Bronchial epithelial cell (primary cell): ENCODE measurements at regions not wholly inside any gene's neighbourhood (a gene's known extent, or its start where the extent isn't known, plus 50 kb on each side); places are given as distances from the start of the nearest gene placed in this dataset.

Experiments used
- DNase-seq: peaks from one replicate; pipeline ENCODE4 v3.0.0-alpha.2; 2010; ENCODE audit warnings: low read depth
- FAIRE-seq: peaks from 2 replicates; lab custom pipeline; 2011; peaks lifted over from hg19 to GRCh38; lab: Jason Lieb, UNC
- H3K27me3 ChIP-seq: 2 replicates; pipeline ENCODE4 v1.5.1; 2011; ENCODE audit warnings: low read length; ENCODE audit not compliant: control insufficient read depth, insufficient read depth
- H3K36me3 ChIP-seq: 2 replicates; pipeline ENCODE4 v1.5.1; 2011; ENCODE audit warnings: low read length; ENCODE audit not compliant: control insufficient read depth, insufficient read depth
- H3K4me3 ChIP-seq: 2 replicates; pipeline ENCODE4 v1.5.1; 2011; ENCODE audit warnings: mild to moderate bottlenecking, low read depth, low read length, control low read depth
- CTCF ChIP-seq: IDR thresholded peaks from 2 replicates; pipeline ENCODE4 v1.5.1; 2011; ENCODE audit warnings: mild to moderate bottlenecking, moderate library complexity, low read length, control low read depth, inconsistent platforms; ENCODE audit not compliant: insufficient read depth, severe bottlenecking

GRCh38 chr4:188867796-188868195 is 728.6 kb downstream of the TRIML1 start:
- no peak overlapping the region for H3K4me3 ChIP-seq
- H3K36me3 ChIP-seq = no peaks in the 10 kb centered on the region
- FAIRE-seq (no peak), DNase-seq (peak; percentile 53)
- H3K27me3 ChIP-seq = no peaks in the 10 kb centered on the region
- TF ChIP-seq CTCF = no peak

DNA sequence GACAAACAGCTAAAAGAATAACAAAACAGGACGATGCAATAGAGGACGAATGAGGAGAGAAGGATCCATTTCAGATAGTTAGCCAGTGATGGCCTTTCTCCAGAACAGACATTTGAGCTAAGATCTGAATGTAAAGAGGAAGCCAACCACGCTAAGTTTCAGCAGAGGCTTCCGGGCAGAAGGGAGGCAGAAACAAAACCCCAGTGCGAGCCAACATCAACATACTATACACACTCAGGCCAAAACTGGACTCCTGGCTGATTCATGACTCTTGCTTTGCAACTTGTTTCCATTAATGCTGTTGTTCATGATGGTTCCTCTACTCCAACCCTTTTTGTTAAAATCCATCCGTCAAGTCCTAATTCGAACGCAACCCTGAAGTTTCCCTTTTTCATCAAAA is 730.3 kb downstream of the TRIML1 start:
- Histone ChIP-seq H3K36me3 (no peaks in the 10 kb centered on the region), H3K4me3 (no peak overlapping the region), H3K27me3 (no peaks in the 10 kb centered on the region)
- FAIRE-seq = no peak
- no peak for TF ChIP-seq CTCF
- no peak for DNase-seq

DNA sequence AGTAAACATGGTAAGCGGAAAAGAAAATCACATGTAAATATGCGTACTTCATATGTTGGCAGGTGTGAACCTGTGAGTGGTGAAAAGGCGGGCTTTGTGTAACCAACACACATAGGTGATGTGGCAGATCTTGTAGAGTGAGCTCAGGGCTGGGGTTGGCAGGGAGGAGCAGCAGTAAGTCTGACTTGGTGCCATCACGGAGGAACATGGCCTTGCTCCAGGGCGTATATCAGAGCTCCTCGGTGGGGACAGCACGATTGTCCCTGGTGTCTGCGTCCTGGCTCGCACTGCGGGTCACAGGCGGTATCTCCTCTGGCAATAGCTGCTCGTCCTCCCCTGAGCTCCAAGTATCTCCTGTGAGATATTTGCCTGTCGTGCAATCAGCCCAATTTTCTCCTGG is 733.6 kb downstream of the TRIML1 start:
- no peak for TF ChIP-seq CTCF
- Histone ChIP-seq H3K36me3 (no peaks in the 10 kb centered on the region), H3K27me3 (no peaks in the 10 kb centered on the region), H3K4me3 (no peak overlapping the region)
- no peak for DNase-seq
- FAIRE-seq = no peak

DNA sequence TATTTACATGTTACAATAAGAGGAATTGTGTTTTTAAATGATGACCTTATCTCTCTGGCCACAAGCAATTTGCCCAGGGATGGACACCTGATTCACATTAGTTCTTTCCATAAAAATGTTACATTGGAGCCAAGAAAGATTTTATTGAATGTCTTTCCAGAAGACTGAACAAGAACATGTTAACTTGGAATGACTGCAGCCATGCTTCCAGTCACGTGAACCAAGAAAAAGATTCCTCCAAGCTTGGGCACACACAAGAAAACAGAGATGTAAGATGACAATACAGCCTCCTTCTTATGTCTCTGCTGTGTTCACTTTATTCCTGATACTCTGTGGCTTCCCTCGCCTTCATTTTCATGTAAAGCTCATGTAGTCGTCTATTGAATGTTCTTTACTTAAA is 737.6 kb downstream of the TRIML1 start:
- H3K27me3 ChIP-seq = no peaks in the 10 kb centered on the region
- H3K36me3 ChIP-seq = no peaks in the 10 kb centered on the region
- no peak for TF ChIP-seq CTCF
- no peak overlapping the region for H3K4me3 ChIP-seq
- DNase-seq (no peak), FAIRE-seq (no peak)

GRCh38 chr4:188879598-188879997 is 740.4 kb downstream of the TRIML1 start:
- Histone ChIP-seq H3K4me3 (no peak overlapping the region), H3K27me3 (no peaks in the 10 kb centered on the region), H3K36me3 (no peaks in the 10 kb centered on the region)
- TF ChIP-seq CTCF = no peak
- DNase-seq (no peak), FAIRE-seq (no peak)

DNA sequence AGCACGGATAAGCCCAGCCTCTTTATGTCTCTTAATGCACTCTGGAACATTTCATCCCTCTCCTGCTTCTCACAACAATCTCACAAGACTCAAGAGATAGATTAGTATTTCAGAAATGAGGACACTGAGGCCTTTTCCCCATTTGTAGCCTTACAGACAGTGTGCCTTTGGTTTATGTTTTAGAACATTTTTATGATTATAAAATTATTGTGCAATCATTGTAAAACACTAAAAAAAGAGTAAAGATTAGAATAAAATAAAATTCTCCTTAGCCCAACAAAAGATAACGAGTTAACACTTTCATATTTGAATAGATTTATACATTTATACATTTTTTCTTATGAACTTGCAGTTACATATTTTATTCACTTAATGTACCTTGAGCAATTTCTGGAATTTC is 748.7 kb downstream of the TRIML1 start:
- FAIRE-seq = no peak
- H3K4me3 ChIP-seq = no peak overlapping the region
- H3K27me3 ChIP-seq = no peaks in the 10 kb centered on the region
- no peak for TF ChIP-seq CTCF
- DNase-seq = no peak
- H3K36me3 ChIP-seq = no peaks in the 10 kb centered on the region
